HCT116 (cell line): ENCODE measurements at regions not wholly inside any gene's neighbourhood (a gene's known extent, or its start where the extent isn't known, plus 50 kb on each side); places are given as distances from the start of the nearest gene placed in this dataset.

Experiments used
- ATAC-seq: fragments of 200-7000 bp; cut with Tn5 transposase; 2 replicates; pipeline ENCODE4 v1.9.1; 2020; ENCODE audit warnings: mild to moderate bottlenecking, moderate library complexity
- BruUV-seq: library from RNA; stranded (reverse); fragments of 400-500 nt; replicated peaks from 2 replicates; lab custom pipeline; 2021; lab: Mats Ljungman, UMichigan
- CTCF ChIA-PET: fragments of 300-600 bp; sonication (Branson Sonifier 250); formaldehyde crosslinking; loops from one replicate; lab custom pipeline; 2021; ENCODE audit warnings: antibody characterized with exemption; lab: Charles Lee
- POLR2A ChIA-PET: fragments of 300-600, 350-600 bp; sonication (Branson Sonifier 250); formaldehyde crosslinking; loops from one replicate; lab custom pipeline; 2021; ENCODE audit warnings: antibody characterized with exemption; lab: Charles Lee
- RAD21 ChIA-PET, 2 experiments: fragments of 300-600 bp; sonication (Branson Sonifier 250); formaldehyde crosslinking; loops; one replicate each; lab custom pipeline; 2023; ENCODE audit warnings: low total read pairs in 2 of 2; ENCODE audit not compliant: uncharacterized antibody in 2 of 2, unreplicated experiment in 2 of 2, low non-redundant PET in 1 of 2; lab: Charles Lee
- DNase-seq: peaks from one replicate; pipeline ENCODE4 v3.0.0-alpha.2; 2010; ENCODE audit warnings: low read depth, low spot score
- H2AFZ ChIP-seq: fragments of 200-600 bp; shearing (Covaris generic), sonication (generic); 2 replicates; pipeline ENCODE4 v1.6.1; 2017; ENCODE audit warnings: low read depth, mixed run types, mixed read lengths, antibody characterized with exemption, low read length; ENCODE audit not compliant: poor library complexity, severe bottlenecking
- H3K27ac ChIP-seq: 2 replicates; pipeline ENCODE4 v1.5.1; 2012; ENCODE audit warnings: low read depth, low read length
- H3K27me3 ChIP-seq: fragments of 200-600 bp; sonication (generic); 2 replicates; pipeline ENCODE4 v1.6.1; 2016; ENCODE audit warnings: mixed run types, low read length, mixed read lengths; ENCODE audit not compliant: insufficient read depth
- H3K36me3 ChIP-seq, 2 experiments: fragments of 200-500 bp in 1 of 2; fragments of 200-600 bp in 1 of 2; sonication (Bioruptor generic) in 1 of 2; sonication (generic) in 1 of 2; 2 replicates each; pipeline versions ENCODE4 v1.5.1 to v1.6.1; 2014 to 2016; ENCODE audit warnings: low read length in 2 of 2, inconsistent platforms in 1 of 2, mixed read lengths in 1 of 2, mixed run types in 1 of 2; ENCODE audit not compliant: insufficient read depth in 2 of 2, control insufficient read depth in 1 of 2
- H3K4me1 ChIP-seq, 2 experiments: fragments of 200-600 bp in 1 of 2; sonication (generic) in 1 of 2; 2 replicates each; pipeline versions ENCODE4 v1.5.1 to v1.6.1; 2012 to 2017; ENCODE audit warnings: low read length in 2 of 2, inconsistent platforms in 1 of 2, mild to moderate bottlenecking in 1 of 2, mixed read lengths in 1 of 2, mixed run types in 1 of 2, moderate library complexity in 1 of 2; ENCODE audit not compliant: insufficient read depth in 2 of 2, control insufficient read depth in 1 of 2
- H3K4me2 ChIP-seq: fragments of 200-600 bp; sonication (generic); 2 replicates; pipeline ENCODE4 v1.6.1; 2017; ENCODE audit warnings: mixed run types, low read length, mixed read lengths
- H3K4me3 ChIP-seq, 2 experiments: fragments of 200-600 bp in 1 of 2; sonication (generic) in 1 of 2; replicated peaks in 1 of 2; 2 replicates each; pipeline ENCODE4 v1.5.1; 2011 to 2016; ENCODE audit warnings: low read length in 2 of 2, control low read depth in 1 of 2, low read depth in 1 of 2, mild to moderate bottlenecking in 1 of 2, mixed read lengths in 1 of 2, mixed run types in 1 of 2
- H3K79me2 ChIP-seq: fragments of 200-600 bp; sonication (generic); 2 replicates; pipeline ENCODE4 v1.6.1; 2017; ENCODE audit warnings: mild to moderate bottlenecking, mixed run types, low read length, moderate library complexity, mixed read lengths; ENCODE audit not compliant: insufficient read depth
- H3K9ac ChIP-seq: fragments of 200-600 bp; sonication (generic); 2 replicates; pipeline ENCODE4 v1.6.1; 2016; ENCODE audit warnings: low read length, mixed read lengths
- H3K9me2 ChIP-seq: fragments of 200-600 bp; sonication (generic), shearing (Covaris generic); 2 replicates; pipeline ENCODE4 v1.6.1; 2017; ENCODE audit warnings: mixed run types, mild to moderate bottlenecking, moderate library complexity; ENCODE audit not compliant: insufficient read depth
- H3K9me3 ChIP-seq, 2 experiments: fragments of 200-500 bp in 1 of 2; fragments of 200-600 bp in 1 of 2; sonication (Bioruptor generic) in 1 of 2; sonication (generic) in 1 of 2; 2 replicates each; pipeline ENCODE4 v1.6.1; 2014 to 2017; ENCODE audit warnings: low read length in 2 of 2, mixed read lengths in 2 of 2, inconsistent platforms in 1 of 2, low read depth in 1 of 2, mild to moderate bottlenecking in 1 of 2, mixed run types in 1 of 2, moderate library complexity in 1 of 2; ENCODE audit not compliant: control insufficient read depth in 1 of 2, insufficient read depth in 1 of 2
- H4K20me1 ChIP-seq: fragments of 200-600 bp; sonication (generic), shearing (Covaris generic); 2 replicates; pipeline ENCODE4 v1.6.1; 2017; ENCODE audit warnings: mixed run types, mild to moderate bottlenecking, moderate library complexity; ENCODE audit not compliant: insufficient read depth
- ATF3 ChIP-seq: IDR thresholded peaks from 2 replicates; pipeline ENCODE4 v1.6.1; 2012
- CBX3 ChIP-seq: IDR thresholded peaks from 2 replicates; pipeline ENCODE4 v1.6.1; 2012; ENCODE audit warnings: low read depth
- ELF1 ChIP-seq: IDR thresholded peaks from 2 replicates; pipeline ENCODE4 v1.6.1; 2012; ENCODE audit warnings: low read depth, borderline replicate concordance
- EZH2phosphoT487 ChIP-seq: fragments of 200-600 bp; IDR thresholded peaks from 2 replicates; pipeline ENCODE4 v1.6.1; 2018; ENCODE audit warnings: antibody characterized with exemption, borderline replicate concordance
- FOSL1 ChIP-seq: IDR thresholded peaks from 2 replicates; pipeline ENCODE4 v1.6.1; 2012; ENCODE audit warnings: low read depth
- JUND ChIP-seq: IDR thresholded peaks from 2 replicates; pipeline ENCODE4 v1.6.1; 2012
- MAX ChIP-seq: IDR thresholded peaks from 2 replicates; pipeline ENCODE4 v1.6.1; 2012
- POLR2A ChIP-seq: IDR thresholded peaks from 2 replicates; pipeline ENCODE4 v1.7.0; 2011; ENCODE audit warnings: borderline replicate concordance; ENCODE audit not compliant: insufficient read depth, insufficient read length; ENCODE audit errors: extremely low read depth
- POLR2AphosphoS5 ChIP-seq: IDR thresholded peaks from 2 replicates; pipeline ENCODE4 v1.6.1; 2011; ENCODE audit warnings: mild to moderate bottlenecking, low read depth, low read length, moderate library complexity
- RAD21 ChIP-seq: IDR thresholded peaks from 2 replicates; pipeline ENCODE4 v1.6.1; 2012; ENCODE audit warnings: low read depth, mild to moderate bottlenecking
- SRF ChIP-seq: IDR thresholded peaks from 2 replicates; pipeline ENCODE4 v1.6.1; 2012; ENCODE audit warnings: low read depth
- TCF7L2 ChIP-seq: IDR thresholded peaks from 2 replicates; pipeline ENCODE4 v1.7.0; 2011; ENCODE audit warnings: borderline replicate concordance, inconsistent platforms; ENCODE audit not compliant: insufficient read depth, insufficient read length; ENCODE audit errors: extremely low read depth
- YY1 ChIP-seq: IDR thresholded peaks from 2 replicates; pipeline ENCODE4 v1.6.1; 2011; ENCODE audit warnings: low read length, low read depth, moderate library complexity, mild to moderate bottlenecking; ENCODE audit not compliant: insufficient replicate concordance; ENCODE audit errors: extremely low read depth
- ZNF274 ChIP-seq: fragments of 200-500 bp; sonication (Bioruptor generic); IDR thresholded peaks from 2 replicates; pipeline ENCODE4 v1.6.1; 2014; ENCODE audit warnings: mild to moderate bottlenecking, low read depth, low read length, inconsistent platforms
- intact Hi-C: fragments of 100-400 bp; cut with micrococcal nuclease; formaldehyde crosslinking; loops from 2 replicates; pipeline ENCODE4 v1.10.0; 2022

GRCh38 chr14:29462321-29462720 lies 465.3 kb downstream of the PRKD1 start:
- POLR2A ChIA-PET = no interaction called here
- intact Hi-C loops = no loop called here
- ATAC-seq = no peak
- CTCF ChIA-PET = no interaction called here
- Histone ChIP-seq H3K27ac (no peak overlapping the region), H3K9me3 (peaks cover 9 to 24% of the 10 kb centered on the region in 2 experiments; a peak in 3 of 4 replicates), H4K20me1 (no peaks in the 10 kb centered on the region), H3K9me2 (no peaks in the 10 kb centered on the region), H3K4me1 (no peaks in the 10 kb centered on the region), H3K27me3 (no peaks in the 10 kb centered on the region), H2AFZ (no peak overlapping the region), H3K36me3 (no peaks in the 10 kb centered on the region), H3K9ac (no peak overlapping the region), H3K4me3 (no peak overlapping the region), H3K79me2 (no peaks in the 10 kb centered on the region), H3K4me2 (no peak overlapping the region)
- TF ChIP-seq POLR2A (no peak), SRF (no peak), FOSL1 (no peak), EZH2phosphoT487 (no peak), MAX (no peak), POLR2AphosphoS5 (no peak), ELF1 (no peak), CBX3 (no peak), YY1 (no peak), RAD21 (no peak), TCF7L2 (no peak), ATF3 (no peak), JUND (no peak)
- no peak for DNase-seq
- BruUV-seq = no TSS peak
- RAD21 ChIA-PET = no interaction called here

GRCh38 chr14:29462772-29463171 lies 464.9 kb downstream of the PRKD1 start:
- POLR2A ChIA-PET = no interaction called here
- H3K27ac ChIP-seq = no peak overlapping the region
- H3K4me3 ChIP-seq = no peak overlapping the region
- intact Hi-C loops = no loop called here
- no peak for ATAC-seq
- H4K20me1 ChIP-seq = no peaks in the 10 kb centered on the region
- no TSS peak for BruUV-seq
- no peaks in the 10 kb centered on the region for H3K27me3 ChIP-seq
- H3K79me2 ChIP-seq = no peaks in the 10 kb centered on the region
- RAD21 ChIA-PET = no interaction called here
- CTCF ChIA-PET = no interaction called here
- H2AFZ ChIP-seq = no peak overlapping the region
- DNase-seq = no peak
- H3K36me3 ChIP-seq = no peaks in the 10 kb centered on the region
- TF ChIP-seq FOSL1 (no peak), ZNF274 (no peak)
- H3K4me2 ChIP-seq = no peak overlapping the region
- no peaks in the 10 kb centered on the region for H3K4me1 ChIP-seq
- H3K9me3 ChIP-seq = peaks cover 12 to 24% of the 10 kb centered on the region in 2 experiments; a peak in 3 of 4 replicates
- no peaks in the 10 kb centered on the region for H3K9me2 ChIP-seq
- H3K9ac ChIP-seq = no peak overlapping the region
